Urinary bladder (tissue), 3 donors: ENCODE measurements at regions not wholly inside any gene's neighbourhood (a gene's known extent, or its start where the extent isn't known, plus 50 kb on each side); places are given as distances from the start of the nearest gene placed in this dataset.
"Not testable (repeated sequence)": the region's sequence is repeated elsewhere in the genome, so short reads cannot be mapped to it uniquely, and the experiment has no call there.

Experiments used
- DNase-seq: peaks from one replicate; pipeline ENCODE4 v3.0.0-alpha.2; 2015; ENCODE audit errors: extremely low spot score
- H3K27ac ChIP-seq: one replicate; pipeline ENCODE4 v1.5.1; 2013; ENCODE audit warnings: low read depth, mild to moderate bottlenecking, moderate library complexity
- H3K36me3 ChIP-seq: one replicate; pipeline ENCODE4 v1.6.1; 2013; ENCODE audit warnings: mild to moderate bottlenecking, moderate library complexity; ENCODE audit not compliant: insufficient read depth
- H3K4me1 ChIP-seq: one replicate; pipeline ENCODE4 v1.6.1; 2013; ENCODE audit warnings: mild to moderate bottlenecking, moderate library complexity; ENCODE audit not compliant: insufficient read depth
- H3K4me3 ChIP-seq: one replicate; pipeline ENCODE4 v1.5.1; 2013; ENCODE audit warnings: low read depth, low read length
- WGBS: extraction: QIAGEN DNeasy Blood & Tissue Kit; methylation state at CpG from one replicate; pipeline ENCODE4 v1.1.7; 2013; 5-methylcytosine and 5-hydroxymethylcytosine counted together
- donor health status: healthy with polysubstance abuse.
- donor health status: healthy.

- H3K4me1 ChIP-seq, H3K36me3 ChIP-seq, H3K4me3 ChIP-seq, H3K27ac ChIP-seq, DNase-seq: not testable (repeated sequence)
- 25% methylated on average over 1 of the region's 1 CpG for WGBS
Observed at GRCh38 chr4:131610517-131610916, 1538.6 kb upstream of the PCDH10 start.

GRCh38 chr4:131613086-131613823 is 1535.8 kb upstream of the PCDH10 start:
- H3K4me1 ChIP-seq, result no peaks in the 10 kb centered on the region
- H3K27ac ChIP-seq, result no peak overlapping the region
- H3K36me3 ChIP-seq, result no peaks in the 10 kb centered on the region
- no peak overlapping the region for H3K4me3 ChIP-seq
- 69% methylated on average over 5 of the region's 5 CpGs for WGBS
- no peak for DNase-seq

- DNase-seq, result no peak
- WGBS, result 83% methylated on average over 1 of the region's 1 CpG
- H3K4me1 ChIP-seq, result no peaks in the 10 kb centered on the region
- H3K36me3 ChIP-seq, result no peaks in the 10 kb centered on the region
- no peak overlapping the region for H3K4me3 ChIP-seq
- no peak overlapping the region for H3K27ac ChIP-seq
Observed at GRCh38 chr4:131613824-131614216, 1535.3 kb upstream of the PCDH10 start.

GRCh38 chr4:131632877-131633276 is 1516.2 kb upstream of the PCDH10 start:
- no peaks in the 10 kb centered on the region for H3K4me1 ChIP-seq
- no peak overlapping the region for H3K27ac ChIP-seq
- no peak for DNase-seq
- no peaks in the 10 kb centered on the region for H3K36me3 ChIP-seq
- no peak overlapping the region for H3K4me3 ChIP-seq

GRCh38 chr4:131635191-131635590 is 1513.9 kb upstream of the PCDH10 start:
- no peaks in the 10 kb centered on the region for H3K4me1 ChIP-seq
- no peaks in the 10 kb centered on the region for H3K36me3 ChIP-seq
- no peak overlapping the region for H3K27ac ChIP-seq
- DNase-seq, result no peak
- H3K4me3 ChIP-seq, result no peak overlapping the region

- Histone ChIP-seq H3K36me3 (no peaks in the 10 kb centered on the region), H3K4me1 (no peaks in the 10 kb centered on the region), H3K27ac (no peak overlapping the region), H3K4me3 (no peak overlapping the region)
- DNase-seq, result no peak
- WGBS, result 54% methylated on average over 2 of the region's 2 CpGs
Observed at GRCh38 chr4:131638781-131639180, 1510.3 kb upstream of the PCDH10 start.

GRCh38 chr4:131644619-131645018 is 1504.5 kb upstream of the PCDH10 start:
- DNase-seq, result no peak
- WGBS, result 20% methylated on average over 1 of the region's 1 CpG
- H3K36me3 ChIP-seq, result no peaks in the 10 kb centered on the region
- H3K27ac ChIP-seq, result no peak overlapping the region
- H3K4me3 ChIP-seq, result no peak overlapping the region
- no peaks in the 10 kb centered on the region for H3K4me1 ChIP-seq

- WGBS, result 76% methylated on average over 2 of the region's 2 CpGs
- Histone ChIP-seq H3K4me1 (no peaks in the 10 kb centered on the region), H3K4me3 (no peak overlapping the region), H3K27ac (no peak overlapping the region), H3K36me3 (no peaks in the 10 kb centered on the region)
- DNase-seq, result no peak
Observed at GRCh38 chr4:131649227-131649626, 1499.9 kb upstream of the PCDH10 start.

GRCh38 chr4:131650951-131651350 is 1498.1 kb upstream of the PCDH10 start:
- H3K36me3 ChIP-seq, result no peaks in the 10 kb centered on the region
- WGBS, result 80% methylated on average over 2 of the region's 2 CpGs
- no peak for DNase-seq
- H3K4me1 ChIP-seq, result no peaks in the 10 kb centered on the region
- H3K4me3 ChIP-seq, result no peak overlapping the region
- H3K27ac ChIP-seq, result no peak overlapping the region

GRCh38 chr4:131683314-131683713 is 1465.8 kb upstream of the PCDH10 start:
- 82% methylated on average over 3 of the region's 3 CpGs for WGBS
- not testable (repeated sequence) for DNase-seq, H3K36me3 ChIP-seq, H3K4me1 ChIP-seq, H3K4me3 ChIP-seq, H3K27ac ChIP-seq

GRCh38 chr4:131721883-131722282 is 1427.2 kb upstream of the PCDH10 start:
- Histone ChIP-seq H3K4me3 (no peak overlapping the region), H3K27ac (no peak overlapping the region), H3K4me1 (no peaks in the 10 kb centered on the region), H3K36me3 (no peaks in the 10 kb centered on the region)
- no peak for DNase-seq
- 90% methylated on average over 2 of the region's 2 CpGs for WGBS

GRCh38 chr4:131723069-131723468 is 1426.0 kb upstream of the PCDH10 start:
- not testable (repeated sequence) for H3K4me3 ChIP-seq, DNase-seq, H3K4me1 ChIP-seq, H3K27ac ChIP-seq, H3K36me3 ChIP-seq
- WGBS, result 95% methylated on average over 17 of the region's 24 CpGs

- DNase-seq, H3K27ac ChIP-seq, H3K36me3 ChIP-seq, H3K4me1 ChIP-seq, H3K4me3 ChIP-seq: not testable (repeated sequence)
- WGBS, result 96% methylated on average over 37 of the region's 37 CpGs
Observed at GRCh38 chr4:131724847-131725246, 1424.2 kb upstream of the PCDH10 start.

- H3K4me3 ChIP-seq, H3K36me3 ChIP-seq, H3K27ac ChIP-seq, DNase-seq, H3K4me1 ChIP-seq: not testable (repeated sequence)
- 98% methylated on average over 29 of the region's 29 CpGs for WGBS
Observed at GRCh38 chr4:131725521-131725920, 1423.6 kb upstream of the PCDH10 start.

GRCh38 chr4:131726940-131727339 is 1422.2 kb upstream of the PCDH10 start:
- H3K36me3 ChIP-seq, H3K4me3 ChIP-seq, H3K4me1 ChIP-seq, H3K27ac ChIP-seq, DNase-seq: not testable (repeated sequence)
- WGBS, result 98% methylated on average over 23 of the region's 28 CpGs
